GM12874 (cell line): ENCODE measurements at regions not wholly inside any gene's neighbourhood (a gene's known extent, or its start where the extent isn't known, plus 50 kb on each side); places are given as distances from the start of the nearest gene placed in this dataset.

Source experiments
- TF ChIP-seq, protein P1 (sequence below): IDR thresholded peaks from 2 replicates; pipeline ENCODE4 v1.5.1; 2011; ENCODE audit warnings: low read depth, mild to moderate bottlenecking, control low read depth, low read length, moderate library complexity; ENCODE audit not compliant: insufficient read depth

DNA sequence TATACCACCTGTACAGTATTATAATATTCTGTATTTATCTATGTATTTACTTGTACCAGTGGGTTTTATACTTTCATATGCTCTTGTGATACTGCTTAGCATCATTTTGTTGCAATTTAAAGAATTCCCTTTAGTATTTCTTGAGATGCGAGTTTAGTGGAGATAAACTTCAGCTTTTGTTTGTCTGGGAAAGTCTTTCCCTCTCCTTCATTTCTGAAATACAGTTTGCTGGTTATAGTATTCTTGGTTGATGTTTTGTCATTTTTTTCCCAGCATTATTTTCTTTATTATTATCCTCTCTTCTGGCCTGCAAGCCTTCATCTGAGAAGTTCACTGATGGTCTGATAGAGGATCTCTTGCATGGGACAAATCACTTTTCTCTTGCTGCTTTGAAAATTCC lies 136.6 kb upstream of the MCHR2 start:
- TF ChIP-seq, protein P1, sequence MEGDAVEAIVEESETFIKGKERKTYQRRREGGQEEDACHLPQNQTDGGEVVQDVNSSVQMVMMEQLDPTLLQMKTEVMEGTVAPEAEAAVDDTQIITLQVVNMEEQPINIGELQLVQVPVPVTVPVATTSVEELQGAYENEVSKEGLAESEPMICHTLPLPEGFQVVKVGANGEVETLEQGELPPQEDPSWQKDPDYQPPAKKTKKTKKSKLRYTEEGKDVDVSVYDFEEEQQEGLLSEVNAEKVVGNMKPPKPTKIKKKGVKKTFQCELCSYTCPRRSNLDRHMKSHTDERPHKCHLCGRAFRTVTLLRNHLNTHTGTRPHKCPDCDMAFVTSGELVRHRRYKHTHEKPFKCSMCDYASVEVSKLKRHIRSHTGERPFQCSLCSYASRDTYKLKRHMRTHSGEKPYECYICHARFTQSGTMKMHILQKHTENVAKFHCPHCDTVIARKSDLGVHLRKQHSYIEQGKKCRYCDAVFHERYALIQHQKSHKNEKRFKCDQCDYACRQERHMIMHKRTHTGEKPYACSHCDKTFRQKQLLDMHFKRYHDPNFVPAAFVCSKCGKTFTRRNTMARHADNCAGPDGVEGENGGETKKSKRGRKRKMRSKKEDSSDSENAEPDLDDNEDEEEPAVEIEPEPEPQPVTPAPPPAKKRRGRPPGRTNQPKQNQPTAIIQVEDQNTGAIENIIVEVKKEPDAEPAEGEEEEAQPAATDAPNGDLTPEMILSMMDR = no peak

DNA sequence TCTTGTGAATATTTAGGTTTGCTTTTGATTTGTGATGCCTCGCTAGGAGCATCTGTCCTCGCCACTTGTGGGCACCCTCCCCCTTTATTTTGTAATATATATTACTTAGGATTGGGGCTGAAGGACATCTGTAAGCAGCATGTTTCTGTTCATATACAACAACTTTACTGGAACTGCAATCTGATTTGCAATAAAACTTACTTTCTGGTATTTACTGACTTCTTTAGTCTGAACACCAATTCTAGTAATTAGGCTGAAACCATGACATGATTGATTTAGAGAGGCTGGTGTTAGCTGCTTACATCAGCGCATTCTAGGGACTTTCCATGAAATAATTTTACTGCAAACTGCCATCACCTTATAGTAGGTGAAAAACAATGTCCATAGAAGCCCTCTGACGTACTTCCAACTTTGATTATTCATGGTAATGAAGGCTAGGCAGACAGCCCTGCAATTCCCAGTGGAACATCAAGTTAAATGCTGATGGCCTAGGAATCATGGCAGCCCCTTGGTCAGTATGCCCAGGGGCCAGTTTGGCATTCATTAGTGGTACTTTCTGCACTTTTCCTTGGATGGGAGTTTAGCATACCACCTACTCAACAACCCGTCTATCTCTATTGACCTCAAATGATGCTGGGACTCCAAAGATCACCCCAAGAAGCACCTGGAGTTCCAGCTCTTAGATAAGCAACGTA lies 132.9 kb upstream of the MCHR2 start:
- TF ChIP-seq, protein P1 = no peak

DNA sequence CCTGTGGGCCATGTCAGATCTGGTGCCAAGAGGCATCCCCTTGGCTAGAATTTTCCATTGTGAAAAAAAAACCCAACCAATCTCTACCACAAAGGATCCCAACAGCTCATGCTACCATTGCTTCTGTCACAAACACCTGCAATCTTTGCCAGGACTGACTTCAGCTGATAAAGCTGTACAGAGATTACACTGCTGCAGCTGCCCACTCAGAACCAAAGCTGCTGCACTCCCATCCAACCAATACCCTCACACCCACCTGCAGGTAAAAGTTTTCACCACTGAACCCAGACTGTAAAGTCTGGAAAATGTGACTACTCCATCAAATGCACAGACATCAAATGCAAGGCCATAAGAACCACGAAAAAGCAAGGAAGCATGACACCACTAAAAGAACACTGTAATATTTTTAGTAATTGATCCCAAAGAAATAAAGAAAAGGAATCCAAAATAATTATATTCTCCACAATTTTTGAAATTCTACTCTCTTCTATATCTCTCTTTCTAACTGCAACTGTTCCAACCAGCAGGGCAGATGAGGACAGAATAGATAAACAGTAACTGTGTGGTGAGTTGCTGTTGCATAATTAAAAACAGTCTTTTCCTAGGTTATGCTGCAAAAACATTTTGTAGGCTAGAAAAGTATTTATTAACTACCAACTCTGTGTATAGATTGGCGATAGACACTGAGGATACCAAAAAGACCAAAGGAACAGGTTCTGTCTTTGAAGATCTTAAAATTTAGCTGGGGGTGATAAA lies 128.0 kb upstream of the MCHR2 start:
- TF ChIP-seq, protein P1 = no peak

DNA sequence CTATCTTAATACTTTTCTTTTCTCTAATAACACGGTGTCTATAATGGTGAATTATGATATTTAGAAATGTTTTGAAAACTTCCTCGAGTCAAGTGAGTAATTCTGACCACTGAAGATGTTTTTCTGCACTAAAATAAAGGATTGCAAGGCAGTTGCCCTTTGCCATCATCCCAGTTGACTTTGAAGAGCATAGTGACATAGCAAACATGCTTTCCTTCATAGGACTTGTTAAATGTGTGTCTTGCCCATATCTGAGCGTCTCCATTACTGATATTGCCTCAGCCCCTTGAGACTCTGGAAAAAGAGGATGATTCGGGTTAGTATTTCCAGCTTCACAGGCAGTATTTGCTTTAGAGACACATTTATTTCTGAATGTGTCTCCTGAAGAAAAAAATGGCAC lies 125.2 kb upstream of the MCHR2 start:
- TF ChIP-seq, protein P1 = no peak

DNA sequence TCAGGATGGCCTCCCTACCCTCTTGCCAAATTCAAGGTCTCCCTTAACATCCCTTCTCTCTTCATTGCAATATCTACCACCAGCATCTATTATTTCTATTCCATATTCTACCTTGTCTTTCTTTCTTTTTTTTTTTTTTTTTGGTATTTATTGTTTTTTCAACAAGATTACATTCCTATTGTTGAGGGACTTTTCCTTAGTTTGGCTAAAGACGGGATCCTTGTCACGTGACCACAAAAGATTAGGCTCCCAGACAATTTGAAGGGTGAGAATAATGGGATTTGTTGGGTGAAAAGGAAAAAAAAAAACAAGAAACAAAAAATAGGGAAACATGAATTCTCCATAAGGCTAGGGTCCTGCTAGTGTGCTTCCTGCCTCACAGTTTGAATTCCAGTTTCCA lies 124.3 kb upstream of the MCHR2 start:
- TF ChIP-seq, protein P1 = no peak

DNA sequence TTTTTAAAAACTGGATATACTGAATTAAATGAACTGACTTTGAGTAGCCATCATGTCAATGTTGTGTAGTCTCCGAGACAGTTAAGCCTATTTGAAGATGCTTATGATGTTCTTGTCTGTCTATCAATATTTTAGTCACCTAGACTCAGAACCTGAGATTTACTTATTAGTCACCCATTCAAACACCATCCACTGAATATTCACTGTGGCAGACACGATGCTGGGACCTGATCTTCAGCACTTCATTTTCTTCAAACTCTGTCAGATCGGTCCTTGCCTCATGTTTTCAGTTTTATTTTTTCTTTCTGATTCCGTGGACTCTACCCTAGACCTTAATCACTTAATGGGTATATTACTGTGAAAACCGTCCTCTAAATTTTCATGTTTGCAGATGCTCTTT lies 123.7 kb upstream of the MCHR2 start:
- TF ChIP-seq, protein P1 = no peak

DNA sequence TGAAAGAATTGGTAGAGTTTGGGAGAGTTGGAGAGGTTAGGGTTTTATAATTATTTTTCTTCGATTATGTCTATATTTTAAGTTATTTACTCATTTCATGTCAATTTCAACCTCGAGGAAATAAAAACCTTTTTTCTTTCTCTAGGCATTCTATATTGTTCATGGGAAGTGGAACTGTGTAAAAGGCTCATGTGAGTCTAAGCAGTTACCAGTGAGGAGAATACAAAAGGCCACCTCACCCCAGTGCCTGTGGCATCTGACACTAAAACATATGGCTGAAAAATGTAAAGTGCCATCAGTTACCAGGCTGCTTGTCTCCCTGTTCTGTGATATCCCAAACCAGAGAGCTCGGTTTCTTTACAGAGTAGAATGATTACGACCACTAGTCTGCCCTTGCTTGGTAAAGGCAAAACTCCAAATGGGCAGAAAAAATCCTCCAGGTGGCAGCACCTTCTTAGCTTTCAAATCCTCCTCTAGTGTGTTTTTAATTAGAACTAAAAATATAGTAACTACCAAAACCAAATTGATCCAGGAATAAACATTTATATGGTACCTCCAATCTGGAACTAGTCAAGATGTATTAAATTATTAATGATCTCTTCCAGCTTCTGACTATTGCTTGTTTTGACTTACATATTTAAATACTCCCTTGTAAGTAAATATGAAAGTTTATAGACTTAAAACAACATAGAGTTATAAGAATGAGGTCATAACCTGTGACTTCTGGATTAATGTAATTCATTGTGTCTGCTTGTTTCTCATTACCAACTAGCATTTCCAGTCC lies 122.6 kb upstream of the MCHR2 start:
- TF ChIP-seq, protein P1 = peak; percentile 33; the same call in 1 of the 2 replicates
